ENCODE measurements at regions not wholly inside any gene's neighbourhood (a gene's known extent, or its start where the extent isn't known, plus 50 kb on each side); places are given as distances from the start of the nearest gene placed in this dataset.

- H3K27me3 ChIP-seq (replicated peaks; ENCODE audit: insufficient read depth, low read depth, low read length, poor library complexity), result no peaks in the 10 kb centered on the region
- CTCF ChIA-PET, result no interaction called here
- H3K9me3 ChIP-seq (ENCODE audit: low read depth, low read length, poor library complexity, severe bottlenecking), result no peaks in the 10 kb centered on the region
- DNase-seq (ENCODE audit: low spot score), result no peak
- BruUV-seq (replicated peaks), result no TSS peak
- no peak for TF ChIP-seq CTCF (conservative IDR thresholded peaks at IDR 0.05; ENCODE audit: low read depth, low read length)
- no peak for TF ChIP-seq EZH2 (IDR thresholded peaks at IDR 0.05; ENCODE audit: borderline replicate concordance, low read depth, low read length, poor library complexity, severe bottlenecking)
- no peak overlapping the region for H3K4me3 ChIP-seq (ENCODE audit: low read depth, low read length, poor library complexity, severe bottlenecking)
- POLR2A ChIA-PET (ENCODE audit: low non-redundant PET), result no interaction called here
- no peaks in the 10 kb centered on the region for H3K36me3 ChIP-seq (ENCODE audit: insufficient read depth, low read length, poor library complexity, severe bottlenecking)
- intact Hi-C loops (cut with micrococcal nuclease; ENCODE audit: unreplicated experiment), result no loop called here
- H3K27ac ChIP-seq (ENCODE audit: low read depth, low read length, poor library complexity, severe bottlenecking), result no peak overlapping the region
- no peaks in the 10 kb centered on the region for H3K4me1 ChIP-seq (ENCODE audit: insufficient read depth, low read length, poor library complexity, severe bottlenecking)
Observed at GRCh38 chr5:123965626-123966025, 453.6 kb downstream of the CSNK1G3 start.

- CTCF ChIA-PET, result no interaction called here
Observed at GRCh38 chr5:123964884-123965283, 452.9 kb downstream of the CSNK1G3 start.

GRCh38 chr5:123960526-123960925 lies 448.5 kb downstream of the CSNK1G3 start:
- ChIA-PET CTCF (no interaction called here), POLR2A (ENCODE audit: low non-redundant PET) (no interaction called here)
- Histone ChIP-seq H3K4me3 (ENCODE audit: low read depth, low read length, poor library complexity, severe bottlenecking) (no peak overlapping the region), H3K36me3 (ENCODE audit: insufficient read depth, low read length, poor library complexity, severe bottlenecking) (no peaks in the 10 kb centered on the region), H3K4me1 (ENCODE audit: insufficient read depth, low read length, poor library complexity, severe bottlenecking) (no peaks in the 10 kb centered on the region), H3K27ac (ENCODE audit: low read depth, low read length, poor library complexity, severe bottlenecking) (no peak overlapping the region), H3K9me3 (ENCODE audit: low read depth, low read length, poor library complexity, severe bottlenecking) (no peaks in the 10 kb centered on the region), H3K27me3 (replicated peaks; ENCODE audit: insufficient read depth, low read depth, low read length, poor library complexity) (peaks cover 4% of the 10 kb centered on the region)
- no peak for DNase-seq (ENCODE audit: low spot score)
- TF ChIP-seq EZH2 (IDR thresholded peaks at IDR 0.05; ENCODE audit: borderline replicate concordance, low read depth, low read length, poor library complexity, severe bottlenecking) (no peak), CTCF (conservative IDR thresholded peaks at IDR 0.05; ENCODE audit: low read depth, low read length) (no peak)
- BruUV-seq (replicated peaks), result no TSS peak
- intact Hi-C loops (cut with micrococcal nuclease; ENCODE audit: unreplicated experiment), result no loop called here

More at GRCh38 chr5:123964884-123965283, 452.9 kb downstream of the CSNK1G3 start:
- POLR2A ChIA-PET (ENCODE audit: low non-redundant PET), result no interaction called here
- intact Hi-C loops (cut with micrococcal nuclease; ENCODE audit: unreplicated experiment), result no loop called here
- DNase-seq (ENCODE audit: low spot score), result no peak
- no peak overlapping the region for H3K27ac ChIP-seq (ENCODE audit: low read depth, low read length, poor library complexity, severe bottlenecking)
- no peak overlapping the region for H3K4me3 ChIP-seq (ENCODE audit: low read depth, low read length, poor library complexity, severe bottlenecking)
- TF ChIP-seq CTCF (conservative IDR thresholded peaks at IDR 0.05; ENCODE audit: low read depth, low read length), result no peak
- TF ChIP-seq EZH2 (IDR thresholded peaks at IDR 0.05; ENCODE audit: borderline replicate concordance, low read depth, low read length, poor library complexity, severe bottlenecking), result no peak
- no TSS peak for BruUV-seq (replicated peaks)
- H3K36me3 ChIP-seq (ENCODE audit: insufficient read depth, low read length, poor library complexity, severe bottlenecking), result no peaks in the 10 kb centered on the region
- no peaks in the 10 kb centered on the region for H3K4me1 ChIP-seq (ENCODE audit: insufficient read depth, low read length, poor library complexity, severe bottlenecking)
- no peaks in the 10 kb centered on the region for H3K27me3 ChIP-seq (replicated peaks; ENCODE audit: insufficient read depth, low read depth, low read length, poor library complexity)
- H3K9me3 ChIP-seq (ENCODE audit: low read depth, low read length, poor library complexity, severe bottlenecking), result no peaks in the 10 kb centered on the region
